ENCODE measurements at regions not wholly inside any gene's neighbourhood (a gene's known extent, or its start where the extent isn't known, plus 50 kb on each side); places are given as distances from the start of the nearest gene placed in this dataset.

- Histone ChIP-seq H3K79me2 (replicated peaks; ENCODE audit: insufficient read depth) (no peaks in the 10 kb centered on the region), H3K27ac (ENCODE audit: low read depth) (no peak overlapping the region), H3K9me2 (ENCODE audit: insufficient read depth) (no peaks in the 10 kb centered on the region), H4K20me1 (replicated peaks; ENCODE audit: insufficient read depth) (no peaks in the 10 kb centered on the region), H2AFZ (0 out of 2 replicates have a peak overlapping the region, but pooled peaks have one; percentile 9), H3K4me2 (no peak overlapping the region), H3K36me3 (ENCODE audit: insufficient read depth) (no peaks in the 10 kb centered on the region), H3F3A (replicated peaks; ENCODE audit: low read depth) (no peaks in the 10 kb centered on the region), H3K27me3 (ENCODE audit: insufficient read depth) (no peaks in the 10 kb centered on the region), H3K4me3 (no peak overlapping the region), H3K4me1 (ENCODE audit: insufficient read depth) (peaks cover 9% of the 10 kb centered on the region; the same call in 1 of the 2 replicates)
- peaks cover 2% of the 10 kb centered on the region for H3K27me3 Mint-ChIP-seq (ENCODE audit: insufficient read depth, low read depth, poor library complexity)
- no peaks in the 10 kb centered on the region for H3K9me3 Mint-ChIP-seq
- ATAC-seq: no peak
- H3K4me1 Mint-ChIP-seq: peaks cover 19% of the 10 kb centered on the region; the same call in 2 of the 3 replicates
- H3K4me3 Mint-ChIP-seq: no peak overlapping the region
- no peak for TF ChIP-seq ZNF331 (CRISPR knock-in tag; IDR thresholded peaks at IDR 0.05; ENCODE audit: low read depth)
- TF ChIP-seq CREB1 (CRISPR knock-in tag; IDR thresholded peaks at IDR 0.05; ENCODE audit: low read depth): no peak
- no peak for TF ChIP-seq CTCF (conservative IDR thresholded peaks at IDR 0.05; ENCODE audit: low read depth in 2 of 2)
- TF ChIP-seq JUNB (IDR thresholded peaks at IDR 0.05; ENCODE audit: unreplicated experiment): no peak
- TF ChIP-seq EZH2phosphoT487 (IDR thresholded peaks at IDR 0.05; ENCODE audit: unreplicated experiment): no peak
- TF ChIP-seq EZH2 (IDR thresholded peaks at IDR 0.05; ENCODE audit: low read depth, unreplicated experiment): no peak
- no peak for TF ChIP-seq POLR2AphosphoS5 (IDR thresholded peaks at IDR 0.05; ENCODE audit: low read depth)
- TF ChIP-seq REST (IDR thresholded peaks at IDR 0.05; ENCODE audit: unreplicated experiment): no peak
- TF ChIP-seq ZNF114 (CRISPR knock-in tag; IDR thresholded peaks at IDR 0.05): no peak
- no peak for TF ChIP-seq NANOG (IDR thresholded peaks at IDR 0.05; ENCODE audit: borderline replicate concordance)
- TF ChIP-seq STAT1 (IDR thresholded peaks at IDR 0.05; ENCODE audit: unreplicated experiment): no peak
- TF ChIP-seq ETS1 (IDR thresholded peaks at IDR 0.05): no peak
- no peak for TF ChIP-seq ZNF462 (CRISPR knock-in tag; IDR thresholded peaks at IDR 0.05)
- H3K36me3 Mint-ChIP-seq (ENCODE audit: low read depth): no peaks in the 10 kb centered on the region
- no peak overlapping the region for H3K27ac Mint-ChIP-seq
- no peak for DNase-seq (ENCODE audit: low spot score)
These were observed 787.7 kb downstream of the MCTP2 start for GRCh38 chr15:95018888-95019545.
